ENCODE measurements at regions not wholly inside any gene's neighbourhood (a gene's known extent, or its start where the extent isn't known, plus 50 kb on each side); places are given as distances from the start of the nearest gene placed in this dataset.

DNA sequence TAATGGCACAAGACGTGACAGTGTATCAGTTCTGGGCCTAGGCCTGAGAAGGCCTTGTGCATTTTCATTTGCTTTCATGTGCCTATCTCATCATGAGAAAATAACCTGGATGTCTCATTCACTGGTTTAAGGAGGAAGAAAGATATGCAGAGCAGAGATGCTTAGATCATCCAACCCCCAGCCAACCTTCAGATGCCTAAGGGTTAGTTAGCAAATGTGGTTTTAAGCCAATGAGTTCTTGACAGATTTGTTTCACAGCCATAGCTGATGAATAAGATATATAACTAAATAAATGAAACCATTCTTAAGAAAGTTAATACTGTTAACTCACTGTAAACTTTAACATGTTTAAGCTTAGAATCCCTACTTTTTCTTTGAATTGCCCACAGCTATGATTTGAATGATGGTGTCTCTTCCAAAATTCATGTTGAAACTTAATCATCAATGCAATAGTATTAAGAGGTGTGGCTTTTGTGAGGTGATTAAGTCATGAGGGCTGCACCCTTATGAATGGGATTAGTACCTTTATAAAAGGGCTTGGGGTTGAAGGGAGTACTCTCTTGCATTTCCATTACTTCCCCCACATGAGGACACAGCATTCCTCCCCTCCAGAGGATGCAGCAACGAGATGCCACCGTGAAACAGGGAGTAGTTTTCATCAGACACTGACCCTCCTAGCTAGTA, 324.6 kb upstream of the TBC1D5 start:
- Mint-ChIP-seq H3K27ac (no peak overlapping the region), H3K27me3 (ENCODE audit: low read depth) (no peaks in the 10 kb centered on the region), H3K4me3 (no peak overlapping the region), H3K4me1 (ENCODE audit: low read depth) (peaks cover 5% of the 10 kb centered on the region), H3K36me3 (ENCODE audit: low read depth) (no peaks in the 10 kb centered on the region), H3K9me3 (ENCODE audit: insufficient read depth) (no peaks in the 10 kb centered on the region)
- ATAC-seq (no peak), DNase-seq (no peak)
- ChIA-PET POLR2A (no interaction called here), CTCF (no interaction called here)

GRCh38 chr3:18064586-18064985, 322.2 kb upstream of the TBC1D5 start:
- ChIA-PET CTCF (no interaction called here), POLR2A (no interaction called here)
- H3K27ac Mint-ChIP-seq = no peak overlapping the region

DNA sequence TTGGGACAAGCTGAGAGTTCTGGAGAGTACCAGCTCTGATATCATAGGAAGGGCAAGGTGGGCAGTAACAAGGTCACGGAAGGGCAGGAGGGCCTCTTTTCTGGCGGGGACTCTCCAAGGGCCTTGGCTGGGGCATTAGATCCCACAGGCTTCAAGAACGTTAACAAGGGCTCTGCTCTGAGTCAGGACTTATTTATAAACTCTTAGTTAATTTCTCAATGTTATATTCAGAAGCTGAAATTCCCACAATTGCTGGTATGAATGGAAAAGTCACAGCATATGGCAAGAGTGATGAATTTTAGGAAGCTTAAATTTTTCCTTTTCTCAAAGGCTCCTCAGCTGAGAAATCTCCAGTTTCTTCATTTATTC, 320.2 kb upstream of the TBC1D5 start:
- CTCF ChIA-PET = no interaction called here
- no peak overlapping the region for H3K4me3 Mint-ChIP-seq
- H3K36me3 Mint-ChIP-seq (ENCODE audit: low read depth) = no peaks in the 10 kb centered on the region

More at GRCh38 chr3:18064586-18064985, 322.2 kb upstream of the TBC1D5 start:
- DNase-seq (no peak), ATAC-seq (no peak)
- H3K36me3 Mint-ChIP-seq (ENCODE audit: low read depth) = no peaks in the 10 kb centered on the region
- no peaks in the 10 kb centered on the region for H3K27me3 Mint-ChIP-seq (ENCODE audit: low read depth)
- no peaks in the 10 kb centered on the region for H3K4me1 Mint-ChIP-seq (ENCODE audit: low read depth)
- H3K4me3 Mint-ChIP-seq = no peak overlapping the region
- H3K9me3 Mint-ChIP-seq (ENCODE audit: insufficient read depth) = no peaks in the 10 kb centered on the region

GRCh38 chr3:18061737-18062656, 319.6 kb upstream of the TBC1D5 start:
- H3K9me3 Mint-ChIP-seq (ENCODE audit: insufficient read depth) = no peaks in the 10 kb centered on the region
- no peak overlapping the region for H3K4me3 Mint-ChIP-seq
- H3K27ac Mint-ChIP-seq = no peak overlapping the region
- no peaks in the 10 kb centered on the region for H3K27me3 Mint-ChIP-seq (ENCODE audit: low read depth)
- CTCF ChIA-PET = no interaction called here
- no peak for DNase-seq
- no peaks in the 10 kb centered on the region for H3K4me1 Mint-ChIP-seq (ENCODE audit: low read depth)
- POLR2A ChIA-PET = no interaction called here
- no peak for ATAC-seq
- H3K36me3 Mint-ChIP-seq (ENCODE audit: low read depth) = no peaks in the 10 kb centered on the region

More for the DNA sequence above, 320.2 kb upstream of the TBC1D5 start:
- DNase-seq (no peak), ATAC-seq (no peak)
- Mint-ChIP-seq H3K4me1 (ENCODE audit: low read depth) (no peaks in the 10 kb centered on the region), H3K27ac (no peak overlapping the region), H3K27me3 (ENCODE audit: low read depth) (no peaks in the 10 kb centered on the region), H3K9me3 (ENCODE audit: insufficient read depth) (no peaks in the 10 kb centered on the region)
- POLR2A ChIA-PET = no interaction called here

GRCh38 chr3:18058666-18059065, 316.2 kb upstream of the TBC1D5 start:
- no peaks in the 10 kb centered on the region for H3K4me1 Mint-ChIP-seq (ENCODE audit: low read depth)
- peaks cover 12% of the 10 kb centered on the region for H3K9me3 Mint-ChIP-seq (ENCODE audit: insufficient read depth)
- ATAC-seq = no peak
- H3K27ac Mint-ChIP-seq = no peak overlapping the region
- H3K27me3 Mint-ChIP-seq (ENCODE audit: low read depth) = no peaks in the 10 kb centered on the region
- DNase-seq = no peak
- ChIA-PET CTCF (no interaction called here), POLR2A (no interaction called here)
- no peak overlapping the region for H3K4me3 Mint-ChIP-seq
- H3K36me3 Mint-ChIP-seq (ENCODE audit: low read depth) = no peaks in the 10 kb centered on the region

- no peak for ATAC-seq
- H3K4me1 Mint-ChIP-seq (ENCODE audit: low read depth) = no peaks in the 10 kb centered on the region
- ChIA-PET POLR2A (no interaction called here), CTCF (no interaction called here)
- peaks cover 12% of the 10 kb centered on the region for H3K9me3 Mint-ChIP-seq (ENCODE audit: insufficient read depth)
- no peak for DNase-seq
- H3K27ac Mint-ChIP-seq = no peak overlapping the region
- no peak overlapping the region for H3K4me3 Mint-ChIP-seq
- no peaks in the 10 kb centered on the region for H3K36me3 Mint-ChIP-seq (ENCODE audit: low read depth)
- no peaks in the 10 kb centered on the region for H3K27me3 Mint-ChIP-seq (ENCODE audit: low read depth)
These were observed 315.1 kb upstream of the TBC1D5 start for GRCh38 chr3:18057471-18058091.

- POLR2A ChIA-PET = no interaction called here
- no peak for DNase-seq
- Mint-ChIP-seq H3K27ac (no peak overlapping the region), H3K4me1 (ENCODE audit: low read depth) (no peaks in the 10 kb centered on the region), H3K36me3 (ENCODE audit: low read depth) (no peaks in the 10 kb centered on the region), H3K27me3 (ENCODE audit: low read depth) (peaks cover 3% of the 10 kb centered on the region), H3K4me3 (no peak overlapping the region), H3K9me3 (ENCODE audit: insufficient read depth) (peaks cover 12% of the 10 kb centered on the region)
- no peak for ATAC-seq
- CTCF ChIA-PET = no interaction called here
These were observed 312.2 kb upstream of the TBC1D5 start for GRCh38 chr3:18054625-18055024.

- ChIA-PET POLR2A (no interaction called here), CTCF (no interaction called here)
- Mint-ChIP-seq H3K4me3 (no peak overlapping the region), H3K4me1 (ENCODE audit: low read depth) (no peaks in the 10 kb centered on the region), H3K9me3 (ENCODE audit: insufficient read depth) (peaks cover 12% of the 10 kb centered on the region), H3K27me3 (ENCODE audit: low read depth) (peaks cover 3% of the 10 kb centered on the region), H3K27ac (no peak overlapping the region), H3K36me3 (ENCODE audit: low read depth) (no peaks in the 10 kb centered on the region)
- ATAC-seq = no peak
- DNase-seq = no peak
These were observed 308.9 kb upstream of the TBC1D5 start for GRCh38 chr3:18051306-18051705.

DNA sequence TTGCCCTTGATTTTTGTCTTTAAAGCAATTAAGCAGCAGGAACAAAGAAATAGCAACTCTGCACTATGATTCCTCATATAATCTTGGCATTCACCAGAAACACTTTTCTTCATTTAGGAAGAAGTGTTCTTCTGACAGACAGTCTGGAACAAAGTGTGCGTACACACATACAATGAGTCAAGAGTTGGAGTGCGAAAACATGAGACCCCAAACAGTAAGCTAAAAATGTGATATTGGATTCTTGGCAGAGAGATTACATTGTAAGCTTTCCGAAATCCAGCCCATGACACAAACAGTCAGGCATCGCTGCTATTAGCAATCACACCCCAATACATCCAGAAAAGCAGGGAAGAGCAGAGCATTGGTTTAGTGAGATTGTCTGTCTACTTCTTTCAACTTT, 306.7 kb upstream of the TBC1D5 start:
- CTCF ChIA-PET = no interaction called here
- Mint-ChIP-seq H3K27ac (no peak overlapping the region), H3K27me3 (ENCODE audit: low read depth) (peaks cover 4% of the 10 kb centered on the region), H3K4me3 (no peak overlapping the region), H3K4me1 (ENCODE audit: low read depth) (no peaks in the 10 kb centered on the region), H3K36me3 (ENCODE audit: low read depth) (no peaks in the 10 kb centered on the region), H3K9me3 (ENCODE audit: insufficient read depth) (no peaks in the 10 kb centered on the region)
- ATAC-seq (no peak), DNase-seq (no peak)
- POLR2A ChIA-PET = no interaction called here

DNA sequence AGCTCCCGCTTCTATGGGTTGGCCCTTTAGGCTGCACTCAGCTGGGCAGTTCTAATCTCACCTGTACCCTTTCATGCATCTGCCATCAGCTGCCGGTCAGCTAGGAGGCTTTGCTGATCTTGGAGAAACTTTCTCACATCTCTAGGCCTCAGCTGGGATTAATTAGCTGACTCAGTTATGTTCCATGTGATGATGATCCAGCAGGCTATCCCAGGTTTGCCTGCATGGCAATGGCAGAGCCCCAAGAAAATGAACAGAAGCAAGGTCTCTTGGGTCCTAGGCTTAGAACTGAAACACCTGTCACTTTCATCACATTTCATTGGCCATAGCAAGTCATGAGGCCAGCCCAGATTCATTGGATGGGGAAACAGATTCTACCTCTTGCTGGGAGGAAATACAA, 304.6 kb upstream of the TBC1D5 start:
- no peaks in the 10 kb centered on the region for H3K36me3 Mint-ChIP-seq (ENCODE audit: low read depth)
- no peaks in the 10 kb centered on the region for H3K9me3 Mint-ChIP-seq (ENCODE audit: insufficient read depth)
- CTCF ChIA-PET = no interaction called here
- POLR2A ChIA-PET = no interaction called here
- ATAC-seq (no peak), DNase-seq (no peak)
- H3K27ac Mint-ChIP-seq = no peak overlapping the region
- no peak overlapping the region for H3K4me3 Mint-ChIP-seq
- no peaks in the 10 kb centered on the region for H3K4me1 Mint-ChIP-seq (ENCODE audit: low read depth)
- H3K27me3 Mint-ChIP-seq (ENCODE audit: low read depth) = peaks cover 4% of the 10 kb centered on the region

DNA sequence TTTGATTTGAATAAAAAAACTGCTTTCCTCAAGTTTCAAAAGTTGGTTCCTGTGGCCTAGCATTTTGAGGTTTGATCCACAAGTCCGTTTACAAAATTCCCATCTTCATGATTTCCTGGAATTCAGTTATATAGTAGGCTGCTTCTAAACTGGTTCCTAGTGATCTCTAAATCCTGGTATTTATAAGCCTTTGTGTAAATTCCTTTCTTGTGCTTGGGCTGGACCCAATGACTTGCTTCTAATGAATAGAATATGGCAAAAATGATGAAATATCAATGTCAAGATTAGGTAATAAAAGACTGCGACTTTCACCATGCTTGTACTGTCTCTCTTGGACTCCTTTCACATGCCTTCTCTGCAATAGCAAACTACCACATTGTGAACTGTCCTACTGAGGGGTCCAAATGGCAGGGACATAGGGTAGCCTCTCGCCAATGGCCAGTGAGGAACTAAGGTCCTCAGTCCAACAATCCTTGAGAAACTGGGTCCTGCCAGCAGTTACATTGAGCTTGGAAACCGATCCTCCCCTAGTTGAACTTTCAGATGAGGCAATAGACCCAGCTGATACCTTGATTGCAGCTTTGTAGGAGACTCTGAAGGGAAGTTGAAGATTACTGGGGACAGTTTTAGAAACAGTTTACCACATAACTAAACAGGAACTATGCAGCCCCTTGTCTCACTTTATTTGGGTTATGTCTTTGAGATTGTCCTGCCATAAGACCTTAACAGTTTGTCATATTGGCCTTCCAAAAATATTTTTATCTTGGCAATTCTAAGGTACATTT, 303.9 kb upstream of the TBC1D5 start:
- Mint-ChIP-seq H3K4me1 (ENCODE audit: low read depth) (no peaks in the 10 kb centered on the region), H3K27ac (no peak overlapping the region), H3K9me3 (ENCODE audit: insufficient read depth) (no peaks in the 10 kb centered on the region), H3K27me3 (ENCODE audit: low read depth) (peaks cover 4% of the 10 kb centered on the region), H3K36me3 (ENCODE audit: low read depth) (no peaks in the 10 kb centered on the region), H3K4me3 (no peak overlapping the region)
- POLR2A ChIA-PET = no interaction called here
- ATAC-seq = no peak
- CTCF ChIA-PET = no interaction called here
- DNase-seq = no peak
